HG02571 (cell line): ENCODE measurements at regions not wholly inside any gene's neighbourhood (a gene's known extent, or its start where the extent isn't known, plus 50 kb on each side); places are given as distances from the start of the nearest gene placed in this dataset.

Experiments
- ATAC-seq: cut with Tn5 transposase; IDR thresholded peaks from one replicate; pipeline ENCODE4 v1.9.1; 2021; ENCODE audit warnings: mild to moderate bottlenecking, moderate library complexity; ENCODE audit not compliant: unreplicated experiment

GRCh38 chr2:145050134-145050533 is 530.2 kb upstream of the ZEB2 start:
- no peak for ATAC-seq

GRCh38 chr2:145049475-145049874 is 529.6 kb upstream of the ZEB2 start:
- no peak for ATAC-seq

- ATAC-seq, result no peak
Measured at GRCh38 chr2:145047554-145047953, 527.6 kb upstream of the ZEB2 start.

GRCh38 chr2:145044491-145044890 is 524.6 kb upstream of the ZEB2 start:
- ATAC-seq, result no peak

- ATAC-seq, result no peak
Measured at GRCh38 chr2:145043399-145043834, 523.5 kb upstream of the ZEB2 start.

- no peak for ATAC-seq
Measured at GRCh38 chr2:145041706-145042105, 521.8 kb upstream of the ZEB2 start.

GRCh38 chr2:145040433-145040832 is 520.5 kb upstream of the ZEB2 start:
- no peak for ATAC-seq

GRCh38 chr2:145038041-145038525 is 518.2 kb upstream of the ZEB2 start:
- no peak for ATAC-seq

- no peak for ATAC-seq
Measured at GRCh38 chr2:145036421-145037011, 516.6 kb upstream of the ZEB2 start.

- ATAC-seq, result no peak
Measured at GRCh38 chr2:145034511-145034910, 514.6 kb upstream of the ZEB2 start.

- no peak for ATAC-seq
Measured at GRCh38 chr2:145033438-145033837, 513.5 kb upstream of the ZEB2 start.

- no peak for ATAC-seq
Measured at GRCh38 chr2:145032791-145033190, 512.9 kb upstream of the ZEB2 start.

GRCh38 chr2:145029873-145030272 is 510.0 kb upstream of the ZEB2 start:
- ATAC-seq, result no peak

GRCh38 chr2:145029081-145029480 is 509.2 kb upstream of the ZEB2 start:
- no peak for ATAC-seq

GRCh38 chr2:145028101-145028920 is 508.4 kb upstream of the ZEB2 start:
- no peak for ATAC-seq

- ATAC-seq, result no peak
Measured at GRCh38 chr2:145026456-145027455, 506.8 kb upstream of the ZEB2 start.

GRCh38 chr2:145025382-145025781 is 505.5 kb upstream of the ZEB2 start:
- ATAC-seq, result no peak

- no peak for ATAC-seq
Measured at GRCh38 chr2:145023334-145023934, 503.5 kb upstream of the ZEB2 start.

- no peak for ATAC-seq
Measured at GRCh38 chr2:145022666-145023333, 502.9 kb upstream of the ZEB2 start.
